Caco-2 (cell line): ENCODE measurements at regions not wholly inside any gene's neighbourhood (a gene's known extent, or its start where the extent isn't known, plus 50 kb on each side); places are given as distances from the start of the nearest gene placed in this dataset.

ENCODE experiments used
- BruUV-seq: library from RNA; stranded (reverse); fragments of 400-500 nt; replicated peaks from 2 replicates; lab custom pipeline; 2021; lab: Mats Ljungman, UMichigan
- CTCF ChIA-PET: fragments of 300-600 bp; sonication (Branson Sonifier 250); formaldehyde crosslinking; loops from one replicate; lab custom pipeline; 2022; ENCODE audit warnings: antibody characterized with exemption; lab: Charles Lee
- POLR2A ChIA-PET: fragments of 300-600 bp; sonication (Branson Sonifier 250); formaldehyde crosslinking; loops from one replicate; lab custom pipeline; 2022; ENCODE audit warnings: antibody characterized with exemption; lab: Charles Lee
- DNase-seq, 2 experiments: peaks; one replicate each; pipeline versions ENCODE4 v3.0.0 to v3.0.0-alpha.2; 2020 to 2022
- H3K27me3 ChIP-seq: replicated peaks from 2 replicates; pipeline ENCODE4 v1.6.0; 2011; ENCODE audit warnings: low read length; ENCODE audit not compliant: control insufficient read depth, insufficient read depth
- H3K36me3 ChIP-seq: 2 replicates; pipeline ENCODE4 v1.5.1; 2011; ENCODE audit warnings: low read length; ENCODE audit not compliant: control insufficient read depth, insufficient read depth
- H3K4me1 ChIP-seq: fragments of 250-450 bp; sonication (Bioruptor Pico); 2 replicates; pipeline ENCODE4 v1.5.1; 2020; ENCODE audit warnings: mild to moderate bottlenecking
- H3K4me3 ChIP-seq: 2 replicates; pipeline ENCODE4 v1.5.1; 2011; ENCODE audit warnings: low read depth, mild to moderate bottlenecking, control low read depth, low read length
- H3K9me3 ChIP-seq: fragments of 250-450 bp; sonication (Bioruptor Pico); 2 replicates; pipeline ENCODE4 v1.5.1; 2020; ENCODE audit warnings: mild to moderate bottlenecking, moderate library complexity
- H3K27ac Mint-ChIP-seq: one replicate; pipeline ENCODE4 v1.8.0; 2022; ENCODE audit warnings: mixed read lengths; ENCODE audit not compliant: unreplicated experiment
- H3K27me3 Mint-ChIP-seq: one replicate; pipeline ENCODE4 v1.8.0; 2022; ENCODE audit warnings: mixed read lengths; ENCODE audit not compliant: insufficient read depth, unreplicated experiment
- H3K36me3 Mint-ChIP-seq: one replicate; pipeline ENCODE4 v1.8.0; 2022; ENCODE audit warnings: mild to moderate bottlenecking, mixed read lengths; ENCODE audit not compliant: insufficient read depth, unreplicated experiment
- H3K4me1 Mint-ChIP-seq: one replicate; pipeline ENCODE4 v1.8.0; 2022; ENCODE audit warnings: low read depth, mixed read lengths; ENCODE audit not compliant: unreplicated experiment
- H3K4me3 Mint-ChIP-seq: one replicate; pipeline ENCODE4 v1.8.0; 2022; ENCODE audit warnings: mild to moderate bottlenecking, moderate library complexity, mixed read lengths; ENCODE audit not compliant: unreplicated experiment
- H3K9me3 Mint-ChIP-seq: one replicate; pipeline ENCODE4 v1.8.0; 2022; ENCODE audit warnings: mixed read lengths; ENCODE audit not compliant: unreplicated experiment
- CTCF ChIP-seq, 2 experiments: fragments of 200-600 bp in 1 of 2; IDR thresholded peaks; 1 replicate in 1 of 2; 2 replicates in 1 of 2; pipeline versions ENCODE4 v1.5.1 to v1.8.0; 2011 to 2022; ENCODE audit warnings: antibody characterized with exemption in 1 of 2, control low read depth in 1 of 2, inconsistent platforms in 1 of 2, low read depth in 1 of 2, low read length in 1 of 2, mild to moderate bottlenecking in 1 of 2, moderate library complexity in 1 of 2; ENCODE audit not compliant: insufficient read depth in 1 of 2, severe bottlenecking in 1 of 2, unreplicated experiment in 1 of 2
- intact Hi-C: fragments of 100-400 bp; cut with micrococcal nuclease; formaldehyde crosslinking; loops from one replicate; pipeline ENCODE4 v1.10.0; 2022; ENCODE audit not compliant: unreplicated experiment

- H3K4me3 Mint-ChIP-seq: no peak overlapping the region
- no peak overlapping the region for H3K27ac Mint-ChIP-seq
Measured at GRCh38 chr6:25035512-25036435, 100.0 kb upstream of the RIPOR2 start.

GRCh38 chr6:25036461-25036860 lies 100.7 kb upstream of the RIPOR2 start:
- Histone ChIP-seq H3K4me3 (no peak overlapping the region), H3K27me3 (no peaks in the 10 kb centered on the region), H3K36me3 (no peaks in the 10 kb centered on the region), H3K4me1 (no peaks in the 10 kb centered on the region), H3K9me3 (no peaks in the 10 kb centered on the region)
- no peak overlapping the region for H3K27ac Mint-ChIP-seq
- ChIA-PET POLR2A (no interaction called here), CTCF (no interaction called here)
- no peak overlapping the region for H3K4me3 Mint-ChIP-seq
- H3K36me3 Mint-ChIP-seq: no peaks in the 10 kb centered on the region
- intact Hi-C loops: no loop called here
- no TSS peak for BruUV-seq
- TF ChIP-seq CTCF (IDR thresholded peaks at IDR 0.05; ENCODE audit: insufficient read depth in 1 of 2, low read depth in 1 of 2, low read length in 1 of 2, severe bottlenecking in 1 of 2, unreplicated experiment in 1 of 2): no peak
- H3K9me3 Mint-ChIP-seq: no peaks in the 10 kb centered on the region
- no peaks in the 10 kb centered on the region for H3K4me1 Mint-ChIP-seq
- DNase-seq: no peak
- H3K27me3 Mint-ChIP-seq: peaks cover 5% of the 10 kb centered on the region

More at GRCh38 chr6:25035512-25036435, 100.0 kb upstream of the RIPOR2 start:
- ChIA-PET CTCF (no interaction called here), POLR2A (no interaction called here)
- Mint-ChIP-seq H3K4me1 (no peaks in the 10 kb centered on the region), H3K27me3 (peaks cover 3% of the 10 kb centered on the region), H3K9me3 (no peaks in the 10 kb centered on the region), H3K36me3 (no peaks in the 10 kb centered on the region)
- H3K4me1 ChIP-seq: no peaks in the 10 kb centered on the region
- no TSS peak for BruUV-seq
- no peak overlapping the region for H3K4me3 ChIP-seq
- H3K27me3 ChIP-seq: no peaks in the 10 kb centered on the region
- intact Hi-C loops: no loop called here
- H3K9me3 ChIP-seq: no peaks in the 10 kb centered on the region
- no peak for TF ChIP-seq CTCF (IDR thresholded peaks at IDR 0.05; ENCODE audit: insufficient read depth in 1 of 2, low read depth in 1 of 2, low read length in 1 of 2, severe bottlenecking in 1 of 2, unreplicated experiment in 1 of 2)
- DNase-seq: no peak
- no peaks in the 10 kb centered on the region for H3K36me3 ChIP-seq

DNA sequence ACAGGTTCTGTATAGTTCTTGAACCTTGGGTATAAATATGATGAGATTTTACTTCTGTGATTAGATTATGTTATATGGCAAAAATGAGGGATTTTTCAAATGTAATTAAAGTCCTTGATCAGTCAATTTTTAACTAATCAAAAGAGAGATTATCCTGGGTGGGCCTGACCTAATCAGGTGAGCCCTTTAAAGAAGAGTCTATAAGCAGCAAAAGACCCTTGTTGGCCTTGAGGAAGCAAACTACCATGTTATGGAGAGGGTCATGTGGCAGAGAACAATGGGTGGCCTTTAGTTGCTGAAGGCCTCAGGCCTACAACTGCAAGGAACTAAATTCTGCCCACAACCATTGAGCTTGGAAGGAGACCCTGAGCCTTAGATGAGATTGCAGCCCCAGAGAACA lies 102.5 kb upstream of the RIPOR2 start:
- Mint-ChIP-seq H3K27ac (no peak overlapping the region), H3K9me3 (no peaks in the 10 kb centered on the region), H3K27me3 (peaks cover 3% of the 10 kb centered on the region), H3K36me3 (no peaks in the 10 kb centered on the region), H3K4me3 (no peak overlapping the region), H3K4me1 (no peaks in the 10 kb centered on the region)
- Histone ChIP-seq H3K4me1 (no peaks in the 10 kb centered on the region), H3K27me3 (no peaks in the 10 kb centered on the region), H3K4me3 (no peak overlapping the region), H3K9me3 (no peaks in the 10 kb centered on the region), H3K36me3 (no peaks in the 10 kb centered on the region)
- intact Hi-C loops: no loop called here
- no TSS peak for BruUV-seq
- no peak for DNase-seq
- TF ChIP-seq CTCF (IDR thresholded peaks at IDR 0.05; ENCODE audit: insufficient read depth in 1 of 2, low read depth in 1 of 2, low read length in 1 of 2, severe bottlenecking in 1 of 2, unreplicated experiment in 1 of 2): no peak
- ChIA-PET CTCF (no interaction called here), POLR2A (no interaction called here)
